ENCODE measurements at regions not wholly inside any gene's neighbourhood (a gene's known extent, or its start where the extent isn't known, plus 50 kb on each side); places are given as distances from the start of the nearest gene placed in this dataset.

GRCh38 chr3:40690749-40691451 is 166.1 kb downstream of the ZNF621 start:
- Mint-ChIP-seq H3K36me3 (ENCODE audit: insufficient read depth in 1 of 3, low read depth in 3 of 3) (no peaks in the 10 kb centered on the region), H3K9me3 (no peaks in the 10 kb centered on the region), H3K4me3 (no peak overlapping the region), H3K27ac (no peak overlapping the region), H3K27me3 (ENCODE audit: low read depth) (no peaks in the 10 kb centered on the region; the same call in 1 of the 2 replicates), H3K4me1 (peaks cover 3 to 6% of the 10 kb centered on the region in 2 experiments; a peak in 1 of 4 replicates)
- Histone ChIP-seq H4K8ac (replicated peaks; ENCODE audit: insufficient read length, low read depth, low read length) (no peak overlapping the region), H2BK5ac (ENCODE audit: insufficient read length, low read length) (no peak overlapping the region), H2BK15ac (ENCODE audit: low read depth, low read length) (no peak overlapping the region), H3K18ac (ENCODE audit: insufficient read length, low read depth, low read length) (no peak overlapping the region), H2AFZ (ENCODE audit: low read length) (no peak overlapping the region), H2BK20ac (ENCODE audit: low read depth, low read length, poor library complexity, severe bottlenecking) (no peak overlapping the region), H3K79me2 (ENCODE audit: insufficient read depth, low read length) (no peaks in the 10 kb centered on the region), H3K27me3 (ENCODE audit: insufficient read depth, low read length) (no peaks in the 10 kb centered on the region), H2AK5ac (ENCODE audit: insufficient read length, low read length) (no peak overlapping the region), H4K5ac (ENCODE audit: insufficient read length, low read depth, low read length) (no peak overlapping the region), H3K4me1 (ENCODE audit: insufficient read depth, low read length) (no peaks in the 10 kb centered on the region), H3K56ac (ENCODE audit: insufficient read length, low read depth, low read length) (no peak overlapping the region), H3K14ac (ENCODE audit: insufficient read depth, low read length) (no peak overlapping the region), H3K23ac (ENCODE audit: insufficient read length, low read depth, low read length) (no peak overlapping the region), H3K9me3 (ENCODE audit: control insufficient read depth, low read depth, low read length) (no peaks in the 10 kb centered on the region), H3K79me1 (ENCODE audit: insufficient read depth, low read depth, low read length, poor library complexity, severe bottlenecking) (no peaks in the 10 kb centered on the region), H4K91ac (ENCODE audit: insufficient read length, low read depth, low read length) (no peak overlapping the region), H3K4ac (ENCODE audit: low read depth, low read length) (no peak overlapping the region), H2BK120ac (ENCODE audit: low read depth, low read length, poor library complexity, severe bottlenecking) (no peak overlapping the region), H3K27ac (ENCODE audit: insufficient read length, low read depth, low read length) (no peak overlapping the region), H3K4me2 (ENCODE audit: insufficient read depth, insufficient read length, low read length) (no peak overlapping the region), H3K9ac (ENCODE audit: extremely low read depth, insufficient read length, low read length) (no peak overlapping the region), H3K23me2 (ENCODE audit: insufficient read length, low read depth, low read length, poor library complexity, severe bottlenecking) (no peaks in the 10 kb centered on the region), H4K20me1 (ENCODE audit: control insufficient read depth, insufficient read depth, insufficient read length) (no peaks in the 10 kb centered on the region), H3T11ph (ENCODE audit: low read length) (no peak overlapping the region), H2BK12ac (ENCODE audit: insufficient read length, low read depth, low read length) (no peak overlapping the region)
- DNase-seq, result no peak
- no CpG with 5 or more reads among the region's 9 CpGs for WGBS (ENCODE audit: extremely low coverage, insufficient read length, low lambda C conversion rate)
- TF ChIP-seq CTCF (conservative IDR thresholded peaks at IDR 0.05), result no peak

Data from H9 (cell line).